Keratinocyte (primary cell): ENCODE measurements at regions not wholly inside any gene's neighbourhood (a gene's known extent, or its start where the extent isn't known, plus 50 kb on each side); places are given as distances from the start of the nearest gene placed in this dataset.

ENCODE experiments used
- DNase-seq: peaks from one replicate; pipeline ENCODE4 v3.0.0-alpha.2; 2011; ENCODE audit warnings: low read depth, missing footprints, low spot score
- FAIRE-seq: peaks from 2 replicates; lab custom pipeline; 2011; peaks lifted over from hg19 to GRCh38; lab: Jason Lieb, UNC
- H2AFZ ChIP-seq: 2 replicates; pipeline ENCODE4 v1.6.0; 2012; ENCODE audit warnings: low read length, control low read depth, inconsistent platforms; ENCODE audit not compliant: control insufficient read depth
- H3K27ac ChIP-seq: 2 replicates; pipeline ENCODE4 v1.5.1; 2011; ENCODE audit warnings: low read length; ENCODE audit not compliant: control insufficient read depth, insufficient read depth
- H3K27me3 ChIP-seq: 3 replicates; pipeline ENCODE4 v1.6.0; 2011; ENCODE audit warnings: low read length; ENCODE audit not compliant: control insufficient read depth, insufficient read depth; ENCODE audit errors: extremely low read depth
- H3K36me3 ChIP-seq, 2 experiments: 2 replicates in 1 of 2; 3 replicates in 1 of 2; pipeline ENCODE4 v1.5.1; 2011; ENCODE audit warnings: low read length in 2 of 2, mild to moderate bottlenecking in 1 of 2; ENCODE audit not compliant: control insufficient read depth in 2 of 2, insufficient read depth in 2 of 2; ENCODE audit errors: extremely low read depth in 1 of 2
- H3K4me1 ChIP-seq: 3 replicates; pipeline ENCODE4 v1.5.1; 2011; ENCODE audit warnings: low read length; ENCODE audit not compliant: control insufficient read depth, insufficient read depth; ENCODE audit errors: extremely low read depth
- H3K4me2 ChIP-seq: 3 replicates; pipeline ENCODE4 v1.6.0; 2011; ENCODE audit warnings: low read depth, low read length; ENCODE audit not compliant: control insufficient read depth, insufficient read depth; ENCODE audit errors: extremely low read depth
- H3K4me3 ChIP-seq, 3 experiments: fragments of 200-600 bp in 1 of 3; sonication (generic) in 1 of 3; 2 replicates in 2 of 3; 3 replicates in 1 of 3; pipeline ENCODE4 v1.5.1; 2011 to 2016; ENCODE audit warnings: low read length in 3 of 3, mild to moderate bottlenecking in 3 of 3, control low read depth in 2 of 3, inconsistent platforms in 1 of 3, low read depth in 1 of 3, mixed read lengths in 1 of 3, mixed run types in 1 of 3, moderate library complexity in 1 of 3; ENCODE audit not compliant: control insufficient read depth in 2 of 3, insufficient read depth in 2 of 3; ENCODE audit errors: extremely low read depth in 1 of 3
- H3K79me2 ChIP-seq: 2 replicates; pipeline ENCODE4 v1.6.0; 2012; ENCODE audit warnings: low read length; ENCODE audit not compliant: control insufficient read depth, insufficient read depth
- H3K9ac ChIP-seq: 3 replicates; pipeline ENCODE4 v1.6.0; 2011; ENCODE audit warnings: low read length; ENCODE audit not compliant: control insufficient read depth, insufficient read depth; ENCODE audit errors: extremely low read depth
- H3K9me1 ChIP-seq: 3 replicates; pipeline ENCODE4 v1.6.0; 2011; ENCODE audit warnings: low read length; ENCODE audit not compliant: control insufficient read depth, insufficient read depth; ENCODE audit errors: extremely low read depth
- H3K9me3 ChIP-seq: 2 replicates; pipeline ENCODE4 v1.5.1; 2012; ENCODE audit warnings: low read depth, low read length; ENCODE audit not compliant: control insufficient read depth
- H4K20me1 ChIP-seq: 3 replicates; pipeline ENCODE4 v1.6.0; 2011; ENCODE audit warnings: low read length; ENCODE audit not compliant: control insufficient read depth, insufficient read depth; ENCODE audit errors: extremely low read depth
- CTCF ChIP-seq, 3 experiments: IDR thresholded peaks in 1 of 3; conservative IDR thresholded peaks in 1 of 3; optimal IDR thresholded peaks in 1 of 3; 2 replicates in 2 of 3; 3 replicates in 1 of 3; pipeline versions ENCODE3 to v1.5.1; 2011; ENCODE audit warnings: low read length in 3 of 3, mild to moderate bottlenecking in 3 of 3, moderate library complexity in 2 of 3, control low read depth in 1 of 3, inconsistent platforms in 1 of 3; ENCODE audit not compliant: insufficient read depth in 2 of 3; ENCODE audit errors: extremely low read depth in 1 of 3
- EZH2 ChIP-seq: IDR thresholded peaks from one replicate; pipeline ENCODE4 v1.6.1; 2012; ENCODE audit warnings: inconsistent platforms, mild to moderate bottlenecking, low read length, moderate library complexity
- dilution Hi-C: fragments of 300-500 bp; cut with MboI; formaldehyde crosslinking; loops from one replicate; pipeline ENCODE4 v1.7.0; 2020; ENCODE audit warnings: low sequenced_read_pairs; ENCODE audit not compliant: extremely low pct_ligation_motif_present

DNA sequence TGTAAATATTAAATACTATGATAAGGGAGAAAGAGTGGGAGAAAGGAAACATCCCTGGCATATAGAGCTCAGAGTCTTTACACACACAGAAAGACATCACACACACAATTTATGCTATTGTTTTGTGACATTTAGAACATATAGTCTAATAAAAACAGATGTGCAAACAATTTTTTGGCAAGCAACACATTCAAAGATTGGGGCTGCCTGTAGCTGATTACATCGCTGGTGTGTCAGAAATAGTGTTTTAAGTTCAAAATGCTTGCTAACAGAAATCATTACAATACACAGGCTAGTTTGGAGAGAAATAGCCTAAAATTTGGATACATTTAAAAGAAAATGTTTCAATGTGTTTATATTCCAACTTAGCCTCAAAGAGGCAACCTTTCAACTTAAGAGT is 256.7 kb upstream of the NPVF start:
- no peak for TF ChIP-seq CTCF (optimal IDR thresholded peaks at IDR 0.05 in 1 of 3, IDR thresholded peaks at IDR 0.05 in 1 of 3, conservative IDR thresholded peaks at IDR 0.05 in 1 of 3; ENCODE audit: extremely low read depth in 1 of 3, insufficient read depth in 2 of 3, low read length in 3 of 3)
- TF ChIP-seq EZH2: no peak
- Histone ChIP-seq H3K27ac (no peak overlapping the region), H4K20me1 (no peaks in the 10 kb centered on the region), H3K4me2 (no peak overlapping the region), H2AFZ (no peak overlapping the region), H3K36me3 (no peaks in the 10 kb centered on the region), H3K79me2 (no peaks in the 10 kb centered on the region), H3K27me3 (no peaks in the 10 kb centered on the region), H3K4me1 (no peaks in the 10 kb centered on the region), H3K9ac (no peak overlapping the region), H3K9me3 (no peaks in the 10 kb centered on the region), H3K4me3 (no peak overlapping the region), H3K9me1 (no peaks in the 10 kb centered on the region)
- DNase-seq (no peak), FAIRE-seq (no peak)
- dilution Hi-C loops: no loop called here

DNA sequence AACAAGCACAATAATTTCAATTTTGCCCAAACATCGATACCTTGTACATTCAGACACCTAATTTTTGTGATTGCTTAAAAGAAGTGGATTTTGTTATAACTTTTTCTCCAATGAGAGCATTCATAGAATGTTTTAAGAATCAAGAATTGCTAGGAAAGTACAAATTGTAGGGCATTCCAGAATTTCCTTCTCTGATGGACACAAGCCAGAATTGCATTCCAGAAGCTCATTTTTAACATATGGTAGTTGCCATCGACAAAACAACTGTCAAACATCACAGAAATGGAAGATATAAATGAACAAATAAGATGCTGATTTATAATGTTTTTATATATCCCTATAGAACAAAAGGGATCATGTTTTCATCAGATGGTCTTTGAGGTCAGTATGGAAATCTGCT is 258.4 kb upstream of the NPVF start:
- no peak for FAIRE-seq
- H3K4me2 ChIP-seq: no peak overlapping the region
- H3K27me3 ChIP-seq: no peaks in the 10 kb centered on the region
- dilution Hi-C loops: no loop called here
- H3K4me1 ChIP-seq: no peaks in the 10 kb centered on the region
- no peak overlapping the region for H3K4me3 ChIP-seq
- H4K20me1 ChIP-seq: no peaks in the 10 kb centered on the region
- H3K79me2 ChIP-seq: no peaks in the 10 kb centered on the region
- H3K27ac ChIP-seq: no peak overlapping the region
- TF ChIP-seq EZH2 (no peak), CTCF (optimal IDR thresholded peaks at IDR 0.05 in 1 of 3, IDR thresholded peaks at IDR 0.05 in 1 of 3, conservative IDR thresholded peaks at IDR 0.05 in 1 of 3; ENCODE audit: extremely low read depth in 1 of 3, insufficient read depth in 2 of 3, low read length in 3 of 3) (no peak)
- H3K36me3 ChIP-seq: no peaks in the 10 kb centered on the region
- no peak overlapping the region for H3K9ac ChIP-seq
- H2AFZ ChIP-seq: no peak overlapping the region
- no peaks in the 10 kb centered on the region for H3K9me1 ChIP-seq
- H3K9me3 ChIP-seq: no peaks in the 10 kb centered on the region
- no peak for DNase-seq
